K562 (cell line): ENCODE measurements at regions not wholly inside any gene's neighbourhood (a gene's known extent, or its start where the extent isn't known, plus 50 kb on each side); places are given as distances from the start of the nearest gene placed in this dataset.

Source experiments
- ATAC-seq: fragments of 200-7000 bp; cut with Tn5 transposase; 3 replicates; pipeline ENCODE4 v1.9.1; 2020; ENCODE audit warnings: moderate library complexity
- BruUV-seq: library from RNA; stranded (reverse); fragments of 400-500 nt; replicated peaks from 2 replicates; lab custom pipeline; 2021; lab: Mats Ljungman, UMichigan
- CTCF ChIA-PET: fragments of 300-600 bp; formaldehyde crosslinking; extraction: SDS; loops from one replicate; lab custom pipeline; 2021; ENCODE audit warnings: low intra/inter-chr PET ratio; lab: Yijun Ruan, JAX
- POLR2A ChIA-PET: fragments of 300-600, 350-650 bp; sonication (Branson Sonifier 250); formaldehyde crosslinking; extraction: SDS; loops from one replicate; lab custom pipeline; 2021; ENCODE audit warnings: antibody characterized with exemption, inconsistent platforms; lab: Yijun Ruan, JAX
- DNase-seq, 4 experiments: peaks; one replicate each; pipeline versions ENCODE4 v3.0.0 to v3.0.0-alpha.2; 2011 to 2018; ENCODE audit warnings: low spot score in 3 of 4, mixed read lengths in 3 of 4; ENCODE audit errors: extremely low read depth in 1 of 4
- FAIRE-seq: peaks from 2 replicates; lab custom pipeline; 2011; peaks lifted over from hg19 to GRCh38; lab: Jason Lieb, UNC
- H2AFZ ChIP-seq: 2 replicates; pipeline ENCODE4 v1.6.0; 2011; ENCODE audit warnings: low read depth, low read length, control low read depth, inconsistent platforms
- H3K27ac ChIP-seq: fragments of 200-600 bp; 3 replicates; pipeline ENCODE4 v1.8.0; 2011; ENCODE audit warnings: low read depth, mild to moderate bottlenecking, control low read depth, inconsistent platforms, low read length, moderate library complexity, mixed read lengths; ENCODE audit errors: extremely low read depth
- H3K27me3 ChIP-seq, 2 experiments: fragments of 300-600 bp in 1 of 2; 2 replicates in 1 of 2; 3 replicates in 1 of 2; pipeline versions ENCODE4 v1.6.0 to v1.8.0; 2011; ENCODE audit warnings: inconsistent platforms in 2 of 2, low read length in 2 of 2, mild to moderate bottlenecking in 1 of 2, mixed read lengths in 1 of 2, moderate library complexity in 1 of 2; ENCODE audit not compliant: control insufficient read depth in 2 of 2, insufficient read depth in 2 of 2
- H3K36me3 ChIP-seq: fragments of 300-600 bp; 3 replicates; pipeline ENCODE4 v1.8.0; 2011; ENCODE audit warnings: mild to moderate bottlenecking, low read length, inconsistent platforms; ENCODE audit not compliant: control insufficient read depth, insufficient read depth
- H3K4me1 ChIP-seq, 2 experiments: fragments of 200-600 bp in 1 of 2; replicated peaks in 1 of 2; 2 replicates in 1 of 2; 3 replicates in 1 of 2; pipeline versions ENCODE4 v1.5.1 to v1.8.0; 2011; ENCODE audit warnings: inconsistent platforms in 2 of 2, low read length in 2 of 2, mild to moderate bottlenecking in 1 of 2, mixed read lengths in 1 of 2, moderate library complexity in 1 of 2; ENCODE audit not compliant: control insufficient read depth in 2 of 2, insufficient read depth in 2 of 2
- H3K4me2 ChIP-seq: 2 replicates; pipeline ENCODE4 v1.6.1; 2011; ENCODE audit warnings: low read length, control low read depth, inconsistent platforms, mixed read lengths; ENCODE audit not compliant: insufficient read depth
- H3K4me3 ChIP-seq: fragments of 200-600 bp; sonication (generic), shearing (Covaris generic); 2 replicates; pipeline ENCODE4 v1.5.1; 2016; ENCODE audit warnings: control low read depth, inconsistent platforms
- H3K79me2 ChIP-seq: fragments of 200-600 bp; 3 replicates; pipeline ENCODE4 v1.8.0; 2011; ENCODE audit warnings: low read length, inconsistent platforms; ENCODE audit not compliant: control insufficient read depth, insufficient read depth
- H3K9ac ChIP-seq, 2 experiments: 2 replicates each; pipeline versions ENCODE4 v1.6.0 to v1.6.1; 2011; ENCODE audit warnings: low read depth in 2 of 2, low read length in 2 of 2, control low read depth in 1 of 2, inconsistent platforms in 1 of 2, mild to moderate bottlenecking in 1 of 2, mixed read lengths in 1 of 2; ENCODE audit not compliant: insufficient read depth in 1 of 2
- H3K9me1 ChIP-seq: one replicate; pipeline ENCODE4 v1.6.0; 2011; ENCODE audit warnings: inconsistent platforms, mild to moderate bottlenecking, low read length, moderate library complexity; ENCODE audit not compliant: control insufficient read depth, insufficient read depth
- H3K9me3 ChIP-seq: replicated peaks from 2 replicates; pipeline ENCODE4 v1.5.1; 2011; ENCODE audit warnings: low read depth, low read length, inconsistent platforms; ENCODE audit not compliant: control insufficient read depth, insufficient read depth
- H4K20me1 ChIP-seq: replicated peaks from 2 replicates; pipeline ENCODE4 v1.6.1; 2011; ENCODE audit warnings: low read length, inconsistent platforms, mixed read lengths; ENCODE audit not compliant: control insufficient read depth, insufficient read depth
- RNF2 ChIP-seq: sonication (generic); IDR thresholded peaks from 2 replicates; pipeline ENCODE4 v1.6.1; 2016
- RNF219 ChIP-seq: fragments of 250-450 bp; sonication (Bioruptor Pico); IDR thresholded peaks from 2 replicates; pipeline ENCODE4 v1.5.0; 2022; ENCODE audit warnings: mild to moderate bottlenecking
- ZBTB8A ChIP-seq: fragments of 450-650 bp; IDR thresholded peaks from 2 replicates; pipeline ENCODE4 v1.6.1; 2018; ENCODE audit warnings: mild to moderate bottlenecking, moderate library complexity; ENCODE audit not compliant: partially characterized antibody
- ZNF282 ChIP-seq: sonication (generic); formaldehyde crosslinking; IDR thresholded peaks from 2 replicates; pipeline ENCODE4 v1.8.1; 2023; ENCODE audit warnings: missing genetic modification reagents
- WGBS: fragments of 100-300 bp; shearing (Covaris generic); methylation state at CpG from one replicate; pipeline ENCODE4 v1.1.6; 2016; ENCODE audit warnings: low coverage, mixed read lengths; ENCODE audit not compliant: insufficient coverage; ENCODE audit errors: missing lambda C conversion rate; 5-methylcytosine and 5-hydroxymethylcytosine counted together
- in situ Hi-C: fragments of 300-500 bp; cut with MboI; formaldehyde crosslinking; loops from 4 replicates; pipeline ENCODE4 v1.15.0; 2018; ENCODE audit warnings: inconsistent platforms, mixed read lengths
- intact Hi-C: fragments of 100-400 bp; cut with micrococcal nuclease; formaldehyde crosslinking; loops from 2 replicates; pipeline ENCODE4 v1.14.2; 2022

- no peak overlapping the region for H3K9ac ChIP-seq
- no peaks in the 10 kb centered on the region for H4K20me1 ChIP-seq
- H3K36me3 ChIP-seq: no peaks in the 10 kb centered on the region
- DNase-seq (no peak), ATAC-seq (no peak), FAIRE-seq (no peak)
- no peaks in the 10 kb centered on the region for H3K9me3 ChIP-seq
- H3K4me1 ChIP-seq: no peaks in the 10 kb centered on the region
- no peak overlapping the region for H2AFZ ChIP-seq
- ChIA-PET POLR2A (interaction anchor here (0.5 kb wide), 1 partner anchor 28 kb away, joined by 3 read pairs; no protein-coding TSS in a partner anchor), CTCF (no interaction called here)
- TF ChIP-seq RNF2 (no peak), ZBTB8A (no peak), RNF219 (no peak), ZNF282 (CRISPR knock-in tag) (no peak)
- no TSS peak for BruUV-seq
- intact Hi-C loops (no loop called here), in situ Hi-C loops (no loop called here)
- WGBS: 5% methylated on average over 4 of the region's 4 CpGs
- no peak overlapping the region for H3K4me3 ChIP-seq
- H3K79me2 ChIP-seq: no peaks in the 10 kb centered on the region
- no peak overlapping the region for H3K4me2 ChIP-seq
- no peaks in the 10 kb centered on the region for H3K27me3 ChIP-seq
- H3K9me1 ChIP-seq: no peaks in the 10 kb centered on the region
- no peak overlapping the region for H3K27ac ChIP-seq
Observed at GRCh38 chr9:115643948-115644727, 509.5 kb upstream of the PAPPA start.
